Nephron (organoid): ENCODE measurements at regions not wholly inside any gene's neighbourhood (a gene's known extent, or its start where the extent isn't known, plus 50 kb on each side); places are given as distances from the start of the nearest gene placed in this dataset.

Source experiments
- H3K27ac Mint-ChIP-seq, 3 experiments: 2 replicates each; pipeline ENCODE4 v1.8.0; 2020; ENCODE audit warnings: mixed read lengths in 3 of 3, mild to moderate bottlenecking in 2 of 3, moderate library complexity in 1 of 3
- H3K27me3 Mint-ChIP-seq: 2 replicates; pipeline ENCODE4 v1.8.0; 2021; ENCODE audit warnings: low read depth, mild to moderate bottlenecking, moderate library complexity, mixed read lengths
- H3K36me3 Mint-ChIP-seq: 2 replicates; pipeline ENCODE4 v1.8.0; 2020; ENCODE audit warnings: low read depth, mixed read lengths
- H3K4me1 Mint-ChIP-seq: 2 replicates; pipeline ENCODE4 v1.8.0; 2020; ENCODE audit warnings: mixed read lengths
- H3K4me3 Mint-ChIP-seq, 3 experiments: 2 replicates each; pipeline ENCODE4 v1.8.0; 2020; ENCODE audit warnings: mild to moderate bottlenecking in 3 of 3, mixed read lengths in 3 of 3, moderate library complexity in 2 of 3
- H3K9me3 Mint-ChIP-seq: 2 replicates; pipeline ENCODE4 v1.8.0; 2020; ENCODE audit warnings: mixed read lengths
- TF ChIP-seq, protein P1 (sequence below), 3 experiments: fragments of 200-600 bp; sonication (generic); IDR thresholded peaks; one replicate each; pipeline ENCODE4 v1.5.0; 2021; ENCODE audit warnings: antibody characterized with exemption in 3 of 3; ENCODE audit not compliant: unreplicated experiment in 3 of 3

DNA sequence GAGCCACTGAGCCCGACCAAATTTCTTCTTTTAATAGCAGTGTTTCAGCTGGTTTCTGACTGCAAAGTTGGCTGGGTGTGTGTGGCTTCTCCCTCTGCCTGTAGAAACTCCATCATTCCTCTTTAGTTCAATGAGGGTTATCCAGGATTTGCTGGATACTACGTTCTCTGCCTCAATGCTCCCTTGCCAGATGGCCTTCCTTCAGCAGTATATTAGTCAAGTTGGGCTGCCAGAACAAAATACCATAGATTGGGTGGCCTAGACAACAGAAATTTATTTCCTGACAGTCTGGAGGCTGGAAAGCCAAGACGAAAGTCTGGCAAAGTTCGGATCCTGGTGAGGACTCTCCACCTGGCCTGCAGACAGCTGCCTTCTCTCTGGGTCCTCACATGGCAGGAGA is 103.7 kb downstream of the NOG start:
- H3K9me3 Mint-ChIP-seq: no peaks in the 10 kb centered on the region
- no peaks in the 10 kb centered on the region for H3K36me3 Mint-ChIP-seq
- peaks cover 33% of the 10 kb centered on the region for H3K4me1 Mint-ChIP-seq
- TF ChIP-seq, protein P1, sequence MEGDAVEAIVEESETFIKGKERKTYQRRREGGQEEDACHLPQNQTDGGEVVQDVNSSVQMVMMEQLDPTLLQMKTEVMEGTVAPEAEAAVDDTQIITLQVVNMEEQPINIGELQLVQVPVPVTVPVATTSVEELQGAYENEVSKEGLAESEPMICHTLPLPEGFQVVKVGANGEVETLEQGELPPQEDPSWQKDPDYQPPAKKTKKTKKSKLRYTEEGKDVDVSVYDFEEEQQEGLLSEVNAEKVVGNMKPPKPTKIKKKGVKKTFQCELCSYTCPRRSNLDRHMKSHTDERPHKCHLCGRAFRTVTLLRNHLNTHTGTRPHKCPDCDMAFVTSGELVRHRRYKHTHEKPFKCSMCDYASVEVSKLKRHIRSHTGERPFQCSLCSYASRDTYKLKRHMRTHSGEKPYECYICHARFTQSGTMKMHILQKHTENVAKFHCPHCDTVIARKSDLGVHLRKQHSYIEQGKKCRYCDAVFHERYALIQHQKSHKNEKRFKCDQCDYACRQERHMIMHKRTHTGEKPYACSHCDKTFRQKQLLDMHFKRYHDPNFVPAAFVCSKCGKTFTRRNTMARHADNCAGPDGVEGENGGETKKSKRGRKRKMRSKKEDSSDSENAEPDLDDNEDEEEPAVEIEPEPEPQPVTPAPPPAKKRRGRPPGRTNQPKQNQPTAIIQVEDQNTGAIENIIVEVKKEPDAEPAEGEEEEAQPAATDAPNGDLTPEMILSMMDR (IDR thresholded peaks at IDR 0.05; ENCODE audit: unreplicated experiment in 3 of 3): no peak
- H3K4me3 Mint-ChIP-seq: no peak overlapping the region
- peak overlapping the region in 2 of 3 experiments; percentile 28 to 60 for H3K27ac Mint-ChIP-seq
- peaks cover 29% of the 10 kb centered on the region for H3K27me3 Mint-ChIP-seq

DNA sequence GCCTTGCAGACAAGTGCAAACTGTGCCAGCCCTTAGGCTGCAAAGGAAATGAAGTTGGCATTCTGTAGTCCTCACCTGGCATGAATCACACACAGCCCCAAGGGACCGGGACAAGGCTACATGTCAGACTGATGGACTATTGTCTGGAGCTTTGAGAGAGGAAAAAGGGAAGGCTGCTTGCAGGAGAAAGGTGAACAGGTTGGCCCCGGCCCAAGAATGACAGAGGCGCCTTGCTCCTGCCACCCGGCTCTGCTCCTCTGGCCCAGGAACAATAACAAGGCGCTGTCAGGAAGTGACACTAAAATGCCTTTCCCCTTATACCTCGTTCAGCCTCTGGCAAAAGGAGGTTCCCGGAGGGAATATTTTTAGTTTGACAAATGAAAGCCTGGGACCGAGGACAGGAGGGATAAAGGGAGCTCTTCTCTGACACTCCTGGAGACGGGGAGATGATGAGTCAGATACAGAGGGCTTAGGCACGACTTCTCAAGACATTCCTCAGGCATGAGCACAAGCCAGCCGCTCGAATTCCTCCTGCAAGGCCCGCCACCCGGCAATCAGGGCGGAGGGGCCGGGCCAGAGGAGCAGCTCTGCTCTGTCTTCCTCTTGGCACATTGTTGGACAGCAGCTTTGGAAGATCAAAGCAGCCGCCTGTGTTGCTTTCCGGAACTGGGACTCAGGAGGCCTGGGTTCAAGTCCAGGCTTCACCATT is 105.8 kb downstream of the NOG start:
- H3K4me3 Mint-ChIP-seq: peak overlapping the region in 1 of 3 experiments; percentile 5
- H3K36me3 Mint-ChIP-seq: no peaks in the 10 kb centered on the region
- TF ChIP-seq, protein P1 (IDR thresholded peaks at IDR 0.05; ENCODE audit: unreplicated experiment in 3 of 3): no peak
- H3K4me1 Mint-ChIP-seq: peaks cover 36% of the 10 kb centered on the region
- peak overlapping the region; percentile 40 to 72 (median 50) for H3K27ac Mint-ChIP-seq
- H3K27me3 Mint-ChIP-seq: peaks cover 24% of the 10 kb centered on the region
- no peaks in the 10 kb centered on the region for H3K9me3 Mint-ChIP-seq

DNA sequence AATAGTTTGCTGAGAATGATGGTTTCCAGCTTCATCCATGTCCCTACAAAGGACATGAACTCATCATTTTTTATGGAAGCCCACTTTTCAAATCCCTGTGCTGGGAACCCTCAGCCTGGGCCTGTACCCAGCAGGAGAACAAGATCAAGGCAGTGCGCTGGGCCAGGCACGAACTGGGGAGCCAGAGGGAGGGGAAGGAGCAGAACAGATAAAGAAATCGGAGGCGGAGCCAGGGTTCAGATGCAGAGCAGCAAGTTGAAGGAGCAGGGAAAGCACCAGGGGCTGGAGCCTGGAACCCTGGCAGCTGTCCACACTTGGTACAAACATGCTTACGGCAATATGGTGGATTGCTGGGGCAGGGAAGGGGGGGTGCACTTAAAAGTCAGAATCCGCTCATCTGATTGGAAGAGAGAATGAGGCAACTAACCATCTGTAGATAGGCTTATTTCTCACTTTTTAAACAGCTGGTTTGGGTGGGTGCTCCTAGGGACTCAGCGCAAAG is 107.5 kb downstream of the NOG start:
- Mint-ChIP-seq H3K4me1 (peaks cover 38% of the 10 kb centered on the region), H3K4me3 (peak overlapping the region in 1 of 3 experiments; percentile 30), H3K9me3 (no peaks in the 10 kb centered on the region), H3K27me3 (peaks cover 29% of the 10 kb centered on the region), H3K36me3 (no peaks in the 10 kb centered on the region), H3K27ac (peak overlapping the region in 1 of 3 experiments; percentile 21)
- TF ChIP-seq, protein P1 (IDR thresholded peaks at IDR 0.05; ENCODE audit: unreplicated experiment in 3 of 3): no peak

DNA sequence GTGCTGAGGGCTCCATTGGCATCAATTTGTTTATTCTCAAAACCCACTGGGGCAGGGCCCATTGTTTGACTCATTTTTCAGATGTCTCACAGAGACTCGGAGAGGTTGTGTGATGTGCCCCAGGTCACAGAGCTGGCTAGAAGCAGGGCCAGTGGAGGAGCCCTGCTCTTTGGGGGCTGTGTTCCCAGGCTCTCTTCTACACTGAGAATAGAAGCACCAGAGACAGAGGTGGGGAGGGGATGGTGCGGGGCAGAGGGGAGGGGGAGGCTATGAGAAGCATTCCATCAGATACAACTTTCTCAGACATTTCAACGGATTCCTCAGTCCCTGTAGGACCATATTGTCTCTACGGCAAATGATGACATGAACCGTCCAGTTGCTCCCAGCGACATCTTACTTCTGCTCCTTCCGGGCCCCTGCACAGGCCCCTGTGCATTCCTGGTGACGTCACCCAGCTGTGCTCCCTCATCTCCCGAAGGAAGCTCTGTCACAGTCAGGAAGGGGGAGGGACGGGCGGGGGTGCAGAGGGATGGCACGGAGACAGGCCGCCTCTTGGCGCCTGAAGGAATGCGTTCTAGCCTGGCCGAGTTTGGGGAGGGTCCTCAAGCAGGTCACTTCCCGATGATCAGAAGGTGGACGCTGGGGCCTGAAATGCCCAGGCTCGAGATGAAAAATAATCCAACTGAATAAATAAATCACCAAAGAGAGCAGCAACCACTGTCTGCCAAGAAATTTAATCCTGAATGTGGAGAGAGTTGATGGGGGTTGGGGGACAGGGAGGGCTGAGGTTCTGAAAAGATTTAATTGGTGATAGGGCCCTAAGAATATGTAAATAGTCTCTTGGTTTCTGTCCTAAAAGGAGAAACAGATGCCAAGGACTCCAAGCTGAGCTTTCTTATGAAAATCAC is 114.1 kb downstream of the NOG start:
- Mint-ChIP-seq H3K9me3 (no peaks in the 10 kb centered on the region), H3K27me3 (peaks cover 9% of the 10 kb centered on the region), H3K27ac (peak overlapping the region; percentile 60 to 83 (median 69)), H3K36me3 (no peaks in the 10 kb centered on the region), H3K4me1 (peaks cover 34% of the 10 kb centered on the region), H3K4me3 (no peak overlapping the region)
- TF ChIP-seq, protein P1 (IDR thresholded peaks at IDR 0.05; ENCODE audit: unreplicated experiment in 3 of 3): no peak

DNA sequence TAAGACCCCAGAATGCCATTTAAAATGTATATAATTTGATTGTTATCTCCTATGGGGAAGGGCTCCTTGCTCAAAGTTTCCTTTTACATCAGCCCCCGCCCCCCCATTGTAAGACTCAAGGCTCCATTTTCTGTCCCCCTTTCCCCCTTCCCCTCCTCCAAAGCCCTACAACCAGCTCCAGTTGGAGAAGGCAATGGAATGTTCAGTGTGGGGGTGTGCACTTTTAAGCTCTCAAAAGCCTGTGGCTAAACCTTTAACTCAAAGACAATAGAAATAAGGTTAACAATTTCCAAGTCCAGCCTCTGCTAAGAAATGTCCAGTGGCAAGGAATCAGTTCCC is 114.7 kb downstream of the NOG start:
- no peaks in the 10 kb centered on the region for H3K9me3 Mint-ChIP-seq
- H3K27ac Mint-ChIP-seq: peak overlapping the region; percentile 60 to 83 (median 69)
- no peaks in the 10 kb centered on the region for H3K36me3 Mint-ChIP-seq
- no peak overlapping the region for H3K4me3 Mint-ChIP-seq
- TF ChIP-seq, protein P1 (IDR thresholded peaks at IDR 0.05; ENCODE audit: unreplicated experiment in 3 of 3): no peak
- H3K27me3 Mint-ChIP-seq: peaks cover 6% of the 10 kb centered on the region
- H3K4me1 Mint-ChIP-seq: peaks cover 34% of the 10 kb centered on the region
